Type B pancreatic cell (in vitro differentiated cells): ENCODE measurements at regions not wholly inside any gene's neighbourhood (a gene's known extent, or its start where the extent isn't known, plus 50 kb on each side); places are given as distances from the start of the nearest gene placed in this dataset.

ENCODE experiments used
- DNase-seq: peaks from one replicate; pipeline ENCODE4 v3.0.0; 2021; ENCODE audit warnings: mixed read lengths; ENCODE audit not compliant: unreplicated experiment; ENCODE audit errors: extremely low spot score
- H3K27ac Mint-ChIP-seq: 2 replicates; pipeline ENCODE4 v1.8.0; 2021; ENCODE audit warnings: mild to moderate bottlenecking, mixed read lengths
- H3K27me3 Mint-ChIP-seq: 2 replicates; pipeline ENCODE4 v1.8.0; 2021; ENCODE audit warnings: mixed read lengths
- H3K36me3 Mint-ChIP-seq: 2 replicates; pipeline ENCODE4 v1.8.0; 2021; ENCODE audit warnings: mixed read lengths
- H3K4me1 Mint-ChIP-seq: one replicate; pipeline ENCODE4 v1.8.0; 2021; ENCODE audit warnings: mixed read lengths; ENCODE audit not compliant: unreplicated experiment
- H3K4me3 Mint-ChIP-seq: 2 replicates; pipeline ENCODE4 v1.8.0; 2021; ENCODE audit warnings: mild to moderate bottlenecking, mixed read lengths
- H3K9me3 Mint-ChIP-seq: 2 replicates; pipeline ENCODE4 v1.8.0; 2021; ENCODE audit warnings: mixed read lengths
- TF ChIP-seq, protein P1 (sequence below): fragments of 200-600 bp; sonication (generic); conservative IDR thresholded peaks from 2 replicates; pipeline ENCODE4 v1.5.0; 2021; ENCODE audit warnings: antibody characterized with exemption, mild to moderate bottlenecking

GRCh38 chr12:103140286-103140685, 182.8 kb downstream of the ASCL1 start:
- no peaks in the 10 kb centered on the region for H3K36me3 Mint-ChIP-seq
- no peak overlapping the region for H3K27ac Mint-ChIP-seq
- no peak for DNase-seq
- H3K27me3 Mint-ChIP-seq = no peaks in the 10 kb centered on the region
- TF ChIP-seq, protein P1, sequence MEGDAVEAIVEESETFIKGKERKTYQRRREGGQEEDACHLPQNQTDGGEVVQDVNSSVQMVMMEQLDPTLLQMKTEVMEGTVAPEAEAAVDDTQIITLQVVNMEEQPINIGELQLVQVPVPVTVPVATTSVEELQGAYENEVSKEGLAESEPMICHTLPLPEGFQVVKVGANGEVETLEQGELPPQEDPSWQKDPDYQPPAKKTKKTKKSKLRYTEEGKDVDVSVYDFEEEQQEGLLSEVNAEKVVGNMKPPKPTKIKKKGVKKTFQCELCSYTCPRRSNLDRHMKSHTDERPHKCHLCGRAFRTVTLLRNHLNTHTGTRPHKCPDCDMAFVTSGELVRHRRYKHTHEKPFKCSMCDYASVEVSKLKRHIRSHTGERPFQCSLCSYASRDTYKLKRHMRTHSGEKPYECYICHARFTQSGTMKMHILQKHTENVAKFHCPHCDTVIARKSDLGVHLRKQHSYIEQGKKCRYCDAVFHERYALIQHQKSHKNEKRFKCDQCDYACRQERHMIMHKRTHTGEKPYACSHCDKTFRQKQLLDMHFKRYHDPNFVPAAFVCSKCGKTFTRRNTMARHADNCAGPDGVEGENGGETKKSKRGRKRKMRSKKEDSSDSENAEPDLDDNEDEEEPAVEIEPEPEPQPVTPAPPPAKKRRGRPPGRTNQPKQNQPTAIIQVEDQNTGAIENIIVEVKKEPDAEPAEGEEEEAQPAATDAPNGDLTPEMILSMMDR = no peak
- H3K9me3 Mint-ChIP-seq = no peaks in the 10 kb centered on the region
- no peak overlapping the region for H3K4me3 Mint-ChIP-seq
- H3K4me1 Mint-ChIP-seq = peaks cover 4% of the 10 kb centered on the region

GRCh38 chr12:103144278-103144677, 186.8 kb downstream of the ASCL1 start:
- no peak for DNase-seq
- Mint-ChIP-seq H3K4me3 (no peak overlapping the region), H3K9me3 (no peaks in the 10 kb centered on the region), H3K4me1 (peaks cover 4% of the 10 kb centered on the region), H3K36me3 (no peaks in the 10 kb centered on the region), H3K27me3 (no peaks in the 10 kb centered on the region), H3K27ac (no peak overlapping the region)
- TF ChIP-seq, protein P1 = no peak

DNA sequence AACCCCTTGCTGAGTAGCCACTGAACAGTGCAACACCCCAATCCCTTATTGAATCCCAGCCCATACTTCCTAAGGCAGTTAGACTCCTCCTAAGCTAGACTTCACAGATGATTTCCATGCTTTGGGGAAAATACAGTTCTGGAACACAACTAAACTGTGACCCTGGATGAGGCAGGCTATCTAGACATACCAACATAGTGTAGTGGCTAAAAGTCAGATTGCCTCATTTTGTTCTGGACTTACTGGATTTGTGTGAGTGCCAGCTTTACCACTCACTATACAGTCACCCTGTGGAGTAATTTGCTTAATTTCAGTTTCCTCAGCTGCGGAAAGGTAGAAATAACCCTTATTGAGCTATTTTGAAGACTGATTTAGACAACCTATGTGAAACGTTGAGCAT, 203.1 kb downstream of the ASCL1 start:
- no peaks in the 10 kb centered on the region for H3K27me3 Mint-ChIP-seq
- no peaks in the 10 kb centered on the region for H3K9me3 Mint-ChIP-seq
- H3K27ac Mint-ChIP-seq = no peak overlapping the region
- no peak for DNase-seq
- H3K4me3 Mint-ChIP-seq = no peak overlapping the region
- TF ChIP-seq, protein P1 = no peak
- no peaks in the 10 kb centered on the region for H3K4me1 Mint-ChIP-seq
- H3K36me3 Mint-ChIP-seq = no peaks in the 10 kb centered on the region

DNA sequence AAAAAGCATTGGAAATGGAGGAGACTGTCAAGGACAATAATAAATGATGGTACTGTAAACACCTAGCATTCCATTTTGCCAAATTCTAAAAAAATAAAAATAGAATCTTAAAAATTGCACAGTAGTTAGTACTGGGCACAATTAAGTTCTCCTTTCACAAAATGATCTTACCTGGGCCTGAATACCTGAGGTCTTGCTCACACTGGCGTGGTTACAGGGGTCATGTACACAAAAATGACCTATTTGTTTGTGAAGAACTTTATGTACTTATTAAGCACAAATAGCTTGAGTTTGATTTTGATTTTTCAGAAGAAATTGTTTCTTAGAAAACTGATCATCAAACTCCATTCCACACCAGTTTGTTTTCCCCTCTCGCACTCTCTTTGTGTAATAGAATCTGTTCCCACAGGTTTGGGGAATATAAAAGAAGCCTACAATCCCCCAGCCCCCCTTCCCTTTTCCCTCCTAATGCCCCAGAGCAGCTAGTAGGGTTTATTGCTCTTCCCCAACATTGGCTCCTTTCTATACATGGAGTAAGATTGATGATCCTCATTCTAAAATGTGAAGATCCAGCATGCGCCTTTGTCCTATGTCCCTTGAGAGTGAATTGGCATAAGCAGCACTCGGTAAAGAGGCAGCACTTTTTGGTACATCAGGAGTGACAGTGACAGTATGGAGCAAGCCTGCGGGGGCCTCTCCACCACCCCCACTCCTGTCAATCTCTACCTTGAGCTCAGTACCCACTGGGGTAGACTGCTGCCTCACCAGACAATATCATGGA, 204.3 kb downstream of the ASCL1 start:
- Mint-ChIP-seq H3K36me3 (no peaks in the 10 kb centered on the region), H3K4me1 (no peaks in the 10 kb centered on the region), H3K9me3 (no peaks in the 10 kb centered on the region), H3K27me3 (no peaks in the 10 kb centered on the region), H3K4me3 (no peak overlapping the region), H3K27ac (no peak overlapping the region)
- no peak for DNase-seq
- TF ChIP-seq, protein P1 = no peak

- Mint-ChIP-seq H3K27me3 (no peaks in the 10 kb centered on the region), H3K36me3 (no peaks in the 10 kb centered on the region), H3K9me3 (no peaks in the 10 kb centered on the region), H3K4me3 (no peak overlapping the region), H3K27ac (no peak overlapping the region), H3K4me1 (no peaks in the 10 kb centered on the region)
- TF ChIP-seq, protein P1 = no peak
- no peak for DNase-seq
These were observed 209.5 kb downstream of the ASCL1 start for GRCh38 chr12:103166949-103167348.
